Vagina (tissue), 2 donors: ENCODE measurements at regions not wholly inside any gene's neighbourhood (a gene's known extent, or its start where the extent isn't known, plus 50 kb on each side); places are given as distances from the start of the nearest gene placed in this dataset.

Source experiments
- POLR2A ChIP-seq, 2 donors: fragments of 450-650 bp; IDR thresholded peaks; one replicate each; pipeline ENCODE4 v1.6.1; 2017; ENCODE audit warnings: antibody characterized with exemption in 2 of 2, mild to moderate bottlenecking in 2 of 2, moderate library complexity in 2 of 2
- POLR2AphosphoS5 ChIP-seq, 2 donors: sonication (generic); formaldehyde crosslinking; IDR thresholded peaks; one replicate each; pipeline ENCODE4 v1.9.0; 2017; ENCODE audit warnings: antibody characterized with exemption in 2 of 2, mild to moderate bottlenecking in 2 of 2, low read depth in 1 of 2; ENCODE audit not compliant: insufficient read depth in 1 of 2
- TF ChIP-seq, protein P1 (sequence below), 3 experiments: fragments of 450-650 bp in 2 of 3; fragments of 200-600 bp in 1 of 3; sonication (generic) in 1 of 3; IDR thresholded peaks; one replicate each; pipeline ENCODE4 v1.5.1; 2017 to 2019; ENCODE audit warnings: antibody characterized with exemption in 3 of 3, mild to moderate bottlenecking in 2 of 3, moderate library complexity in 2 of 3

- TF ChIP-seq, protein P1, sequence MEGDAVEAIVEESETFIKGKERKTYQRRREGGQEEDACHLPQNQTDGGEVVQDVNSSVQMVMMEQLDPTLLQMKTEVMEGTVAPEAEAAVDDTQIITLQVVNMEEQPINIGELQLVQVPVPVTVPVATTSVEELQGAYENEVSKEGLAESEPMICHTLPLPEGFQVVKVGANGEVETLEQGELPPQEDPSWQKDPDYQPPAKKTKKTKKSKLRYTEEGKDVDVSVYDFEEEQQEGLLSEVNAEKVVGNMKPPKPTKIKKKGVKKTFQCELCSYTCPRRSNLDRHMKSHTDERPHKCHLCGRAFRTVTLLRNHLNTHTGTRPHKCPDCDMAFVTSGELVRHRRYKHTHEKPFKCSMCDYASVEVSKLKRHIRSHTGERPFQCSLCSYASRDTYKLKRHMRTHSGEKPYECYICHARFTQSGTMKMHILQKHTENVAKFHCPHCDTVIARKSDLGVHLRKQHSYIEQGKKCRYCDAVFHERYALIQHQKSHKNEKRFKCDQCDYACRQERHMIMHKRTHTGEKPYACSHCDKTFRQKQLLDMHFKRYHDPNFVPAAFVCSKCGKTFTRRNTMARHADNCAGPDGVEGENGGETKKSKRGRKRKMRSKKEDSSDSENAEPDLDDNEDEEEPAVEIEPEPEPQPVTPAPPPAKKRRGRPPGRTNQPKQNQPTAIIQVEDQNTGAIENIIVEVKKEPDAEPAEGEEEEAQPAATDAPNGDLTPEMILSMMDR (IDR thresholded peaks at IDR 0.05): no peak
- TF ChIP-seq POLR2A (IDR thresholded peaks at IDR 0.05): no peak
- no peak for TF ChIP-seq POLR2AphosphoS5 (IDR thresholded peaks at IDR 0.05; ENCODE audit: insufficient read depth in 1 of 2, low read depth in 1 of 2)
Measured at GRCh38 chr12:87254381-87255030, 774.7 kb downstream of the C12orf50 start.
